ENCODE measurements at regions not wholly inside any gene's neighbourhood (a gene's known extent, or its start where the extent isn't known, plus 50 kb on each side); places are given as distances from the start of the nearest gene placed in this dataset.

DNA sequence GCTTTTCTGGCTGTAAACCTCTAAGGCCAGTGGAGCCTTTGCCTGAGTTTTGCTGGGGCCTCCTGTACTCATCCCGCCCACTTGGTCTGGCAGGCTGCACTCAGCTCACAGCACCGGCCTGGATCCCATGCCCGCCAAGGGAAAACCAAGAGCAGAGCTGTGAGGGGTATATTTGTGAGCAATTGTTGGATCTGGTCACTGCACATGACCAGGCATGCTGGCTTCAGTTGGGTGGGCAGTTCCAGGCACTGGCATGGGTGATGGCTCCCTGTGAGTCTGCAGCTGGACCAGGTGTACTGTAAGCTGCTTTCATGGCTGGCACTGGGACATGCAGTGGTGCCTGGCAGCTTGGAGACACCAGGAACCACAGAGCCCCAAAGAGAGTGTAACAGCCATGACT is 563.1 kb upstream of the RGS18 start:
- Histone ChIP-seq H3K4me3 (replicated peaks in 1 of 4; ENCODE audit: control extremely low read depth in 1 of 4, insufficient read depth in 1 of 4, low read depth in 3 of 4, low read length in 4 of 4) (no peak overlapping the region), H3K27ac (ENCODE audit: insufficient read depth, low read length) (no peak overlapping the region), H3K79me2 (ENCODE audit: control insufficient read depth, insufficient read depth, low read length) (no peaks in the 10 kb centered on the region), H3K4me2 (ENCODE audit: extremely low read depth, insufficient read depth, low read length) (no peak overlapping the region), H3K9ac (ENCODE audit: insufficient read depth, low read length) (no peak overlapping the region), H4K20me1 (ENCODE audit: control insufficient read depth, extremely low read depth, insufficient read depth, low read length) (no peaks in the 10 kb centered on the region), H3K27me3 (ENCODE audit: control insufficient read depth, insufficient read depth, low read length) (no peaks in the 10 kb centered on the region), H2AFZ (ENCODE audit: low read length) (no peak overlapping the region), H3K9me3 (ENCODE audit: control insufficient read depth, insufficient read depth, low read depth, low read length) (no peaks in the 10 kb centered on the region), H3K4me1 (ENCODE audit: control insufficient read depth, extremely low read depth, insufficient read depth, low read length) (no peaks in the 10 kb centered on the region), H3K36me3 (ENCODE audit: control insufficient read depth, insufficient read depth, low read length) (no peaks in the 10 kb centered on the region)
- no peak for TF ChIP-seq EZH2 (IDR thresholded peaks at IDR 0.05; ENCODE audit: low read length, missing control alignments)
- TF ChIP-seq, protein P1, sequence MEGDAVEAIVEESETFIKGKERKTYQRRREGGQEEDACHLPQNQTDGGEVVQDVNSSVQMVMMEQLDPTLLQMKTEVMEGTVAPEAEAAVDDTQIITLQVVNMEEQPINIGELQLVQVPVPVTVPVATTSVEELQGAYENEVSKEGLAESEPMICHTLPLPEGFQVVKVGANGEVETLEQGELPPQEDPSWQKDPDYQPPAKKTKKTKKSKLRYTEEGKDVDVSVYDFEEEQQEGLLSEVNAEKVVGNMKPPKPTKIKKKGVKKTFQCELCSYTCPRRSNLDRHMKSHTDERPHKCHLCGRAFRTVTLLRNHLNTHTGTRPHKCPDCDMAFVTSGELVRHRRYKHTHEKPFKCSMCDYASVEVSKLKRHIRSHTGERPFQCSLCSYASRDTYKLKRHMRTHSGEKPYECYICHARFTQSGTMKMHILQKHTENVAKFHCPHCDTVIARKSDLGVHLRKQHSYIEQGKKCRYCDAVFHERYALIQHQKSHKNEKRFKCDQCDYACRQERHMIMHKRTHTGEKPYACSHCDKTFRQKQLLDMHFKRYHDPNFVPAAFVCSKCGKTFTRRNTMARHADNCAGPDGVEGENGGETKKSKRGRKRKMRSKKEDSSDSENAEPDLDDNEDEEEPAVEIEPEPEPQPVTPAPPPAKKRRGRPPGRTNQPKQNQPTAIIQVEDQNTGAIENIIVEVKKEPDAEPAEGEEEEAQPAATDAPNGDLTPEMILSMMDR (conservative IDR thresholded peaks at IDR 0.05 in 1 of 2, IDR thresholded peaks at IDR 0.05 in 1 of 2; ENCODE audit: low read depth in 1 of 2, low read length in 2 of 2) = no peak
- DNase-seq (ENCODE audit: low read depth in 2 of 2) = no peak

GRCh38 chr1:191608367-191608766 is 549.9 kb upstream of the RGS18 start:
- Histone ChIP-seq H3K27me3 (ENCODE audit: control insufficient read depth, insufficient read depth, low read length) (no peaks in the 10 kb centered on the region), H3K36me3 (ENCODE audit: control insufficient read depth, insufficient read depth, low read length) (no peaks in the 10 kb centered on the region), H3K9ac (ENCODE audit: insufficient read depth, low read length) (no peak overlapping the region), H3K79me2 (ENCODE audit: control insufficient read depth, insufficient read depth, low read length) (no peaks in the 10 kb centered on the region), H2AFZ (ENCODE audit: low read length) (no peak overlapping the region), H3K4me1 (ENCODE audit: control insufficient read depth, extremely low read depth, insufficient read depth, low read length) (no peaks in the 10 kb centered on the region), H3K27ac (ENCODE audit: insufficient read depth, low read length) (no peak overlapping the region), H3K9me3 (ENCODE audit: control insufficient read depth, insufficient read depth, low read depth, low read length) (no peaks in the 10 kb centered on the region), H3K4me2 (ENCODE audit: extremely low read depth, insufficient read depth, low read length) (no peak overlapping the region), H3K4me3 (replicated peaks in 1 of 4; ENCODE audit: control extremely low read depth in 1 of 4, insufficient read depth in 1 of 4, low read depth in 3 of 4, low read length in 4 of 4) (no peak overlapping the region), H4K20me1 (ENCODE audit: control insufficient read depth, extremely low read depth, insufficient read depth, low read length) (no peaks in the 10 kb centered on the region)
- DNase-seq (ENCODE audit: low read depth in 2 of 2) = peak in 1 of 2 donors; percentile 2
- TF ChIP-seq, protein P1 (conservative IDR thresholded peaks at IDR 0.05 in 1 of 2, IDR thresholded peaks at IDR 0.05 in 1 of 2; ENCODE audit: low read depth in 1 of 2, low read length in 2 of 2) = no peak
- no peak for TF ChIP-seq EZH2 (IDR thresholded peaks at IDR 0.05; ENCODE audit: low read length, missing control alignments)

DNA sequence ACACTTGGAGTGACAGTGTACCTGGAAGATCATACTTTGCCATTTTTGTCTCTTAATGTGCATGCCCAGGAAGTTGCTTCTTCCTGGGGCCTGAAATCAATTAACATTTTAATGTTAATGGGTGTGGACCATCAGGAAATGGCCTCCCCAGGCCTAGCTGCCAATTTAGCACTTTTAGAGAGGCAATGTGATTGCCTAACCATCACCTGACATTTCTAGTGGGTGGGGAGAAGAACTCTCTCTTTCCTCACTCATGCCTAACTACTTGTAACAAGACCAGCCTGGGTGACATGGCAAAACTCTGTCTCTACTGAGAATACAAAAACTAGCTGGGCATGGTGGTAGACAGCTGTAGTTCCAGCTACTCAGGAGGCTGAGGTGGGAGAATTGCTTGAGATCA is 549.0 kb upstream of the RGS18 start:
- no peak overlapping the region for H3K4me3 ChIP-seq (replicated peaks in 1 of 4; ENCODE audit: control extremely low read depth in 1 of 4, insufficient read depth in 1 of 4, low read depth in 3 of 4, low read length in 4 of 4)
- no peak for TF ChIP-seq EZH2 (IDR thresholded peaks at IDR 0.05; ENCODE audit: low read length, missing control alignments)
- TF ChIP-seq, protein P1 (conservative IDR thresholded peaks at IDR 0.05 in 1 of 2, IDR thresholded peaks at IDR 0.05 in 1 of 2; ENCODE audit: low read depth in 1 of 2, low read length in 2 of 2) = no peak
- no peak overlapping the region for H3K27ac ChIP-seq (ENCODE audit: insufficient read depth, low read length)
- H3K79me2 ChIP-seq (ENCODE audit: control insufficient read depth, insufficient read depth, low read length) = no peaks in the 10 kb centered on the region
- H3K4me2 ChIP-seq (ENCODE audit: extremely low read depth, insufficient read depth, low read length) = no peak overlapping the region
- no peaks in the 10 kb centered on the region for H3K4me1 ChIP-seq (ENCODE audit: control insufficient read depth, extremely low read depth, insufficient read depth, low read length)
- no peak for DNase-seq (ENCODE audit: low read depth in 2 of 2)
- no peak overlapping the region for H3K9ac ChIP-seq (ENCODE audit: insufficient read depth, low read length)
- H2AFZ ChIP-seq (ENCODE audit: low read length) = no peak overlapping the region
- no peaks in the 10 kb centered on the region for H4K20me1 ChIP-seq (ENCODE audit: control insufficient read depth, extremely low read depth, insufficient read depth, low read length)
- no peaks in the 10 kb centered on the region for H3K9me3 ChIP-seq (ENCODE audit: control insufficient read depth, insufficient read depth, low read depth, low read length)
- H3K27me3 ChIP-seq (ENCODE audit: control insufficient read depth, insufficient read depth, low read length) = no peaks in the 10 kb centered on the region
- H3K36me3 ChIP-seq (ENCODE audit: control insufficient read depth, insufficient read depth, low read length) = no peaks in the 10 kb centered on the region

Data from fibroblast of lung (primary cell).